Suprapubic skin (tissue), 4 donors: ENCODE measurements at regions not wholly inside any gene's neighbourhood (a gene's known extent, or its start where the extent isn't known, plus 50 kb on each side); places are given as distances from the start of the nearest gene placed in this dataset.

Experiments
- EP300 ChIP-seq: sonication (generic); formaldehyde crosslinking; IDR thresholded peaks from one replicate; pipeline ENCODE4 v1.6.1; 2017; ENCODE audit warnings: antibody characterized with exemption
- POLR2A ChIP-seq, 2 donors: fragments of 450-650 bp; IDR thresholded peaks; one replicate each; pipeline ENCODE4 v1.6.1; 2017; ENCODE audit warnings: antibody characterized with exemption in 2 of 2, mild to moderate bottlenecking in 2 of 2, moderate library complexity in 2 of 2
- POLR2AphosphoS5 ChIP-seq, 3 donors: sonication (generic); formaldehyde crosslinking; IDR thresholded peaks; one replicate each; pipeline ENCODE4 v1.6.1; 2017; ENCODE audit warnings: antibody characterized with exemption in 3 of 3
- TF ChIP-seq, protein P1 (sequence below), 2 donors: fragments of 200-600 bp in 1 of 2; fragments of 450-650 bp in 1 of 2; sonication (generic) in 1 of 2; IDR thresholded peaks; one replicate each; pipeline ENCODE4 v1.5.1; 2016 to 2019; ENCODE audit warnings: antibody characterized with exemption in 2 of 2, mild to moderate bottlenecking in 1 of 2, moderate library complexity in 1 of 2

GRCh38 chr3:46116996-46117395 lies 89.7 kb upstream of the XCR1 start:
- TF ChIP-seq, protein P1, sequence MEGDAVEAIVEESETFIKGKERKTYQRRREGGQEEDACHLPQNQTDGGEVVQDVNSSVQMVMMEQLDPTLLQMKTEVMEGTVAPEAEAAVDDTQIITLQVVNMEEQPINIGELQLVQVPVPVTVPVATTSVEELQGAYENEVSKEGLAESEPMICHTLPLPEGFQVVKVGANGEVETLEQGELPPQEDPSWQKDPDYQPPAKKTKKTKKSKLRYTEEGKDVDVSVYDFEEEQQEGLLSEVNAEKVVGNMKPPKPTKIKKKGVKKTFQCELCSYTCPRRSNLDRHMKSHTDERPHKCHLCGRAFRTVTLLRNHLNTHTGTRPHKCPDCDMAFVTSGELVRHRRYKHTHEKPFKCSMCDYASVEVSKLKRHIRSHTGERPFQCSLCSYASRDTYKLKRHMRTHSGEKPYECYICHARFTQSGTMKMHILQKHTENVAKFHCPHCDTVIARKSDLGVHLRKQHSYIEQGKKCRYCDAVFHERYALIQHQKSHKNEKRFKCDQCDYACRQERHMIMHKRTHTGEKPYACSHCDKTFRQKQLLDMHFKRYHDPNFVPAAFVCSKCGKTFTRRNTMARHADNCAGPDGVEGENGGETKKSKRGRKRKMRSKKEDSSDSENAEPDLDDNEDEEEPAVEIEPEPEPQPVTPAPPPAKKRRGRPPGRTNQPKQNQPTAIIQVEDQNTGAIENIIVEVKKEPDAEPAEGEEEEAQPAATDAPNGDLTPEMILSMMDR (IDR thresholded peaks at IDR 0.05): no peak
- TF ChIP-seq POLR2AphosphoS5 (IDR thresholded peaks at IDR 0.05) (no peak), POLR2A (IDR thresholded peaks at IDR 0.05) (no peak), EP300 (no peak)
